GM12875 (cell line): ENCODE measurements at regions not wholly inside any gene's neighbourhood (a gene's known extent, or its start where the extent isn't known, plus 50 kb on each side); places are given as distances from the start of the nearest gene placed in this dataset.

ENCODE experiments used
- H3K4me3 ChIP-seq: one replicate; pipeline ENCODE4 v1.5.1; 2011; ENCODE audit warnings: low read depth, low read length, control low read depth
- CTCF ChIP-seq: IDR thresholded peaks from 2 replicates; pipeline ENCODE4 v1.5.1; 2011; ENCODE audit warnings: low read depth, mild to moderate bottlenecking, control low read depth, inconsistent platforms, low read length, moderate library complexity, borderline replicate concordance; ENCODE audit not compliant: insufficient read depth

- H3K4me3 ChIP-seq: no peak overlapping the region
- TF ChIP-seq CTCF: no peak
Measured at GRCh38 chr5:118060833-118061232, 927.5 kb downstream of the DTWD2 start.

DNA sequence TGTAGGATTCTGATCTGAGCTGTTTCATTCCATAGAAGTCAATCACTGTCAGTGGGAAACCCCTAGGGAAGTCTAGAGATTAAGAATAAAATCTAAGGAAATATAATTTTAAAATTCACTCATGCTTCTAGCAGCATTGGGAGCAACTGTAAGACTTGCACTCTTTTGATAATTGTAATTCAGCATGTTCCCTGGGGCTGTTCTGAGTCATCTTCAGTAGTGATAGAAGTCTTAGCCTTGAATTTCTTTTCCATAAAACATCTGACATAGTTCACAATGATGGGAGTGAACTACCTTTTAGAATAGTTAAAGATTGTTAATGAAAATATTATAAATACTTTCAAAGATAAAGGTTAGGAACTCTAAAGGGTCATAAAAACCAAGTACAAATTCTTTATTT, 935.8 kb downstream of the DTWD2 start:
- H3K4me3 ChIP-seq: no peak overlapping the region
- no peak for TF ChIP-seq CTCF

GRCh38 chr5:118044169-118044568, 944.2 kb downstream of the DTWD2 start:
- no peak overlapping the region for H3K4me3 ChIP-seq
- TF ChIP-seq CTCF: no peak

- TF ChIP-seq CTCF: no peak
- H3K4me3 ChIP-seq: no peak overlapping the region
Measured at GRCh38 chr5:118043531-118043930, 944.8 kb downstream of the DTWD2 start.

DNA sequence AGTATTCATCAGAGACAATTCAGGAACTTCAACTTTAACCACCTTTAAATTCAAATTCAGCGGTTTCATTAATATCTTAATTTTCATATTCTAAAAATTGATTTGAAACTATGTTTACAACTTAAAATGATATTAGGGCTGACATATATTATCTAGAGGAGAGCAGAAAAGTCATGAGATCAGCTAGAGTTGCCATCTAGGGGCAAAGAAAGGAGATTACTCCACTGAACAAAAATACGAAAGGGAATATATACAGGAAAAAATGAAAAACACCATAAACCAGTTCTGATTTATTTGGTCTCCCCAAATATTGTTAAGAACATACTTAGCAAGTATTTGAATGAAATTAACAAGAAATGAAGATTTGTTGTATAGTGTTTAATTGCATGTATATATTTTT, 946.3 kb downstream of the DTWD2 start:
- no peak for TF ChIP-seq CTCF
- H3K4me3 ChIP-seq: no peak overlapping the region

- TF ChIP-seq CTCF: no peak
- no peak overlapping the region for H3K4me3 ChIP-seq
Measured at GRCh38 chr5:118040496-118040895, 947.9 kb downstream of the DTWD2 start.

DNA sequence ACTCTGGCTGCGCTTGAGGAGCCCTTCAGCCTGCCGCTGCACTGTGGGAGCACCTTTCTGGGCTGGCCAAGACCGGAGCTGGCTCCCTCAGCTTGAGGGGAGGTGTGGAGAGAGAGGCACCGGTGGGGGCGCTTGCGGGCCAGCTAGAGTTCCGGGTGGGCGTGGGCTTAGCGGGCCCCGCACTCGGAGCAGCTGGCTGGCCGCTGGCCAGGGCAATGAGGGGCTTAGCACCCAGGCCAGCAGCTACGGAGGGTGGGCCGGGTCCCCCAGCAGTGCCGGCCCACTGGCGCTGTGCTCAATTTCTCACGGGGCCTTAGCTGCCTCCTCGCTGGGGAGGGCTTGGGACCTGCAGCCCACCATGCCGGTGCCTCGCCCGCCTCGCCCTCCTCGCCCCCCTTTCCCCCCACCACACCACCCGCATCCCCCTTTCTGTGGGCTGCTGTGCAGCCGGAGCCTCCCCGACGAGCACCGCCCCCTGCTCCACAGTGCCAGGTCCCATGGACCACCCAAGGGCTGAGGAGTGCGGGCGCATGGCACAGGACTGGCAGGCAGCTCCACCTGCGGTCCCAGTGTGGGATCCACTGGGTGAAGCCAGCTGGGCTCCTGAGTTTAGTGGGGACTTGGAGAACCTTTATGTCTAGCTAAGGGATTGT, 954.5 kb downstream of the DTWD2 start:
- no peak for TF ChIP-seq CTCF
- no peak overlapping the region for H3K4me3 ChIP-seq
